ENCODE measurements at regions not wholly inside any gene's neighbourhood (a gene's known extent, or its start where the extent isn't known, plus 50 kb on each side); places are given as distances from the start of the nearest gene placed in this dataset.
"Not testable (repeated sequence)": the region's sequence is repeated elsewhere in the genome, so short reads cannot be mapped to it uniquely, and the experiment has no call there.

DNA sequence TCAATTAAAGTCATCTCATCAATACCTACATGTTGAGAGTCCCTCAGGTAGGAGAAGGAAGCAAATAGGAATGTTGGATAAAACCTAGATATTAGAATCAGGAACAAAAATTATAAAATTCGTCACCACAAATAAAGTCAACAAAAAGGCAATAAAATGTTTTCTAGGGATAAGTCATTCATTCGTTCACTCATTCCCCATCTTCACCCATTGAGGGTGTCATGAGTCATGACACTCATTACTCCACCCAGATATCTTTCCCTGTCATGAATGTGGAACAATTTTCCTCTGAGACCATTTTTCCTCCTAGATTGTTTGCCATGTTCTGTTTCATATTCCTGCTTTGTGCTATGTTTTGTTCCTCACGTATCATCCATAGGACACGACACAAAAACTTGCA is 50.9 kb upstream of the OLIG3 start:
- DNase-seq, result no peak

DNA sequence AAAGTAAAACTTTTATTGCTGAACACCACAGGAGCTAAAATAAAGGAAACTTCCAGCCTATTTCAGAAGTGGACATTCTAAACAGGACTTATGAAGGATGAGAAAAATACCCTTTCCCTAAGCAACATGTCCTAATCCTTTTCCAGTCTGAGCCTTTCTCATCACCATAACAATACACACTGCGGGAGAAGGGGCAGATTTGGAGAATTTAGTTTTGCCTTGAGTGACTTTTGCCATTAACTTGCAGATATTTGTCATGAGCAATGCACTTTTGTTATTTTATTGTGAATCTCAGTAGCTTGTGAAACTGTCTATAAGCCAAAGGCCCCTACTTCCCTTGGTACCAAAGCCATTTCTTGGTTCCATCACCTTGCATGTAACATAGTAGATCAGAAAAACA is 53.0 kb upstream of the OLIG3 start:
- no peak for DNase-seq

DNA sequence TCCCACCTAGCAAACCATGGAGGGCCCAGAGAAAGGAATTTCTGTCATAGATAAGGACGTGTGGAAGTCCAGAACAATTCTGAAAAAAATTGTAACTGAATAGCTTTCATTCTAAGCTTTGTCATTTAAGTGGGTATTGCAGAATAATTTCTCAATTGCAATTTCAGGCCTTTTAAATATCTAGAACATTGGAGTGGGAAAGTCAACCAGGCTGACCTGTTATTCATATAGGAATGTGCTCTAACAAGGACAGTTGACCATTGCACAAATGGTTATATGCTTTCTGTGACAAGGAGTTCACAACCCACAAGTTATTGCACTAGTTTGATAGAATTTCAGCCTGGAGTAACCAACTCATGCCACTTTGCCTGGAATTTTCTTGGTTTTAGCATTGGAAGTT is 53.4 kb upstream of the OLIG3 start:
- no peak for DNase-seq

DNA sequence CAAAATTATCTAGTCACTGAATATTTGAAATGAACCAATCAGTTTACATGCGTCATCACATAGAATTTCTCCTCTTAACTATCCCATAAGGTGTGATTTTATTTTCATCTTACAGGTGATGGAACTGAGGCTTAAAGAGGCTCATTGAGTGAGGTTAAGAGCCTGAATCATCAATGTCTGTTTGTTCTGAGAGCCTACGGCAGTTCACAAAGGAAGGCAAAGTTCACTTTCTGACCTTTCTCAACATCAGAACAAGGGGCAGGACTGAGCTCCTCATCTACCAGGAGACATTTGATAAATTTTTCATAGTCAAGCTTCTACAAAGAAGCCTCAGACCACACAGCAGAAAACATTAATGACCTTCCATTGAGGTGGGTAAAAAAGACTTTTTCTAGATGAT is 54.9 kb upstream of the OLIG3 start:
- no peak for DNase-seq

DNA sequence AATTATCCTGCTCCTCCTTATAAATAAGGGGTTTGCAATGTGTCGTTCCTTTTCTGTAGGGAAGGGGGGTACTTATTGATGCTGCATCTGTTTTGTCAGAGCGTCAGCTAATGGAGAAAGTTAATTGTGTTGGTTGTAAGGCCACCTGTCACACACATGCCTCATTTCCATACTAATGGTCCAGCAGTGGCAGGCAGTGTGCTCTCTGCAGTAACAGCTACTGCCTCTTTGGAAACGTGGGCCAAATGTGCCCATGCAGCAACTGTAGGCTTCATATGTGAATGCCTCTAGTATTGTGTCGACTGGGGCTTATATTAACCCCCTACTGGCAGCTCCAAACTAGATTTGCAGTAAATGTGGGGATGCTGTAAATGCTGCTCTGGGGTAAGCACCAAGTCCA is 56.3 kb upstream of the OLIG3 start:
- DNase-seq, result no peak

DNA sequence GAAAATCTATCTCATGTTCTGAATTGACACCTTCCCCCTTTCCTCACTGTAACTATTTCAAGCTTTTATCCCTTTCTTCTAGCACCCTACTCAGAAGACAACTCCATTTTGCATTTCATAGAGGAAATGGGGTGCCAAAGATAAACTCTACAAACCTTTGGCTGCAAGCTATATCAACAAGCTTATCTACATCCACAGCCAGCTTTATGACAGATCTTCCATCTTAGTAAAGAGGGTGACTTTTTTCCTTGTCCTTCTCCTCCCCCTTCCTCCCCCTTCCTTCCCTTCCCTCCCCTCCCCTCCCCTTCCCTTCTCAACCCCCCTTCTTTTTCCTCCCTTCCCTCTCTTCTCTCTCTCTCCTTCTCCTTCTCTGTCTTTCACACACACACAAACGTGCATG is 58.0 kb upstream of the OLIG3 start:
- no peak for DNase-seq

DNA sequence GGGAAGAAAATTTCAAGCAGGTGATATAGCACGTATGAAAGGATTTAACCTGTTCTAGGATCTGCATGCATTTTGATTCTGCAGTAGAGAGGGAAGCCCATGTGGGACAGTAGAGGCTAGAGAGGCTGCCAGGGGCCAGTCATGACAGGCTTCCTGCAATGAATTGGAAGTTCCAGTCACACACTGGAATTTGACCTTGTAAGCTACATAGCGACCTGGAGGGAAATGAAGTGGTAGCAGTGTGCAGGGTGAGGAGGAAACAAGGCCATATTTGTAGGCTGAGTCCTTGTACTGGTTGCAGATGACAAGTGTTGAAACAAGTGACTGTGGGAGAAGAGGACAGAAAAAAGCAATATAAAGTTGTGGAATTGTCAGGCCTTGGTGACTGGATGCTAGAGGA is 58.6 kb upstream of the OLIG3 start:
- DNase-seq, result no peak

DNA sequence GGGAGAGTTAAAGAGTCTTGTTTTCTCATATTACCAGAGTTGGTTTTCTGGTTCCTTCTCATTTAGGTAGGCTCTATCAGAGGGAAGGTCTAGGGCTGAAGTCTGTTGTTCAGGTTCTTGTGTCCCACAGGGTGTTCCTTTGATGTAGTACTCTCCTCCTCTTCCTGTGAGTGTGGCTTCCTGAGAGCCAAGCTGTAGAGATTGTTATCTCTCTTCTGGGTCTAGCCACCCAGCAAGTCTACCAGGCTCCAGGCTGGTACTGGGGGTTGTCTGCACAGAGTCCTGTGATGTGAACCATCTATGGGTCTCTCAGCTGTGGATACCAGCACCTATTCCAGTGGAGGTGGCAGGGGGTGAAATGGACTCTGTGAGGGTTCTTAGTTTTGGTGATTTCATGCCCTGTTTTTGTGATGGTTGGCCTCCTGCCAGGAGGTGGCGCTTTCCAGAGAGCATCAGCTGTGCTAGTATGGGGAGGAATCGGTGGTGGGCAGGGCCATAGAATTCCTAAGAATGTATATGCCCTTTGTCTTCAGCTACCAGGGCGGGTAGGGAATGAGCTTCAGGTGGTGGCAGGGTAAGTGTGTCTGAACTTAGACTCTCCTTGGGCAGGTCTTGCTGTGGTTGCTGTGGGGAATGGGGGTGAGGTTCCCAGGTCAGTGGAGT is 65.5 kb upstream of the OLIG3 start:
- DNase-seq, result peak in 1 of 2 donors; percentile 5

DNA sequence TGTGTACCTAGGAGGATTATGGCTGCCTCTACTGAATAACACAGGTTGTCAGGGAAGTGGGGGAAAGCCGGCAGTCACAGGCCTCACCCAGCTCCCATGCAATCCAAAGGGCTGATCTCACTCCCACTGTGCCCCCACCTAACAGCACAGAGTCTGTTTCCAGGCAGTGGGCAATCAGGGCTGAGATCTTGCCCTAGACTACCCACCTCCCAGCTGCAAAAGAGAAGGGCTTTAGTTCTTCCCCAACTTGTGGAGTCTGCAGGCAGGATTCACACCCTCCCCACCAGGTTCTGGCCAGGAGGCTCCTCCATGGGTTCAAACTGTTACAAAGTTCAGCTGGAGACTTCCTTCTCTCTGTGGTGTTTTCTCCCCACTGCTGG is 66.0 kb upstream of the OLIG3 start:
- no peak for DNase-seq

DNA sequence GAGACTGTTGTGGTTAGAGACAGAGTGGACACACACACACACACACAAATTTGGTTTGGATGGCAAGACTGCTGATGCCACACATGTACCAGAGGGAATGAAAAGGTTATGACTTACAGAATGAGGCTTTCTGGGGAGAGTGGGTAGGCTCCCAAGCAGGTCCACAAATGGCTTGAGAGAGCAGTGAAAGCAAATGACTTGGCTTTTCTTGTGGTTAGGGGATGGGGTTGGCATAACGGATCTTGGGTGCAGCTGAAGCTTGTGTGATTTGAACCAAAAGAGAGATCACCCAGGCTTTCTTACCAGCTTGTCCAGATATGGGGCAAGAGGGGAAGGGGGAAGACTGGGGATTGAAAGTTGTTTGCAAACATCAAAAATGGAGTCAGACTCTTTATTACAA is 73.9 kb upstream of the OLIG3 start:
- DNase-seq, result no peak

DNA sequence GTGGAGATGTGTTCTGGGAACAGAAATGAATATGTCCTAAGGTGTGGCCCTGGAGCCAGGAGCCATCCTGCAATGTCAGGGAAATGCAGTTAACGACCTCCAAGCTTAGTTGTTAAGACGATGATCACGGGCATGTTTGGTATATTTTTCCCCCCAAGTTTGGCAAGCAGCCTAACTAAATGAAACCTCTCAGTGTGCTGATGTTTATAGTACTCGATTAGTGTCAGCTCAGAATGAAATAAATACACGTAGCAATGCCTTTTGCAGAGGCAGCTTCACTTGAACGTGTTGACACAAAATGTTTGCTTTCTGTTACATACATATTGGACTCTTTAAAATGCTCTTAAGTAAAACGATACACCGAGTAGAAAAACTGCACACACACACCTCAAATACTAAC is 76.2 kb upstream of the OLIG3 start:
- no peak for DNase-seq

DNA sequence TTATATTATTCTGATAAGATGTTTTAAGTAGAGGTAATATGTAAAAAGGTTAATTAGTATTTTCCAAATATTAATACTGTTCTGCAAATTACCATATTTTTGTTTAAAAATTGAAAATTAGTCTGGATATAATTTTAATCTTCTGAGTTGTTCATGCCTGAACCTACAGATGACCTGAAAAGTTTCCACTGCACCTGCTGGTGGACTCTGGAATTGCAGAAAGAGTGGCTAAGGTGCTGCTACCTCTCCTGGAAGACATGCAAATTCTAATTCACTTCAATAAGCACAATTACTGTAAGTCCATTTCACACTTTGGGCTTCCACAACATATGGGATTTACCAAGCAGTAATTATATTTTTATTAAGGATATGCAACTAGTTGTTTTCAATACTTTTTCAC is 77.7 kb upstream of the OLIG3 start:
- peak; percentile 42 to 64 for DNase-seq

DNA sequence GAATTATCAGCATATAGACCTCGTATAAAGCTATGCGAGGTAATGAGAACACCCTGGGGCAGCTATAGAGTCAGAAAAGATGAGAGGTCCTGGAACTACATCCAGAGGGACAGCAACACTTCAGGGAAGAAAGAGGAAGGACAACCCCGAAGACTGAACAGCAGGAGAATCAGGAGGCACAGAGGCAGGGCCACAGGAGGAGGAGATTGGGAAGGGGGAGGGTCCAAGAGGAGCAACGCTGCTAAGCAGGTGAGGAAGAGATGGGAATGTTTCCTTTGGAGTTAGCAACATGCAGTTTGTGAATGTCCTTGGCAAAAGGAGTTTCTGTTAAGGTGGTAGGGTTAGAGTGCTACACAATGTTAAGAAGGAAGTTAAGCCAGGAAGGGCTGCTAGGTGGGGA is 79.5 kb upstream of the OLIG3 start:
- no peak for DNase-seq

DNA sequence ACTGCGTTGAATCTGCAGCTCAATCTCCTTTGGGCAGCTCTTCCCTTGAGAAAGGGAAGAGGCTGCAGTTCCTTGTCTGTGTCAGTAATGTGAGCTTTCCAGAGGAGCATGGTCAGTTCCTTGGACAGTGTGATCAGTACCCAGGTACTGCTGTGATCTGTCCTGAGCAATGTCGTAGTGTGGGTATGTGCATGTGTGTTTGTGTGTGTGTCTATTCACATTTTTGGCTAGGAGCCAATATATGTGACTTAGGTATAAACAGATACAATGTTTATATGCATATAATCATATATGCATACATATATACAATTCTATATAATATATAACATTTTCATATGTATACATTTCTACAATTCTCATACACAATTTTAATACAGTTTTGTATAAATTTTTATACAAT is 85.4 kb upstream of the OLIG3 start:
- no peak for DNase-seq

DNA sequence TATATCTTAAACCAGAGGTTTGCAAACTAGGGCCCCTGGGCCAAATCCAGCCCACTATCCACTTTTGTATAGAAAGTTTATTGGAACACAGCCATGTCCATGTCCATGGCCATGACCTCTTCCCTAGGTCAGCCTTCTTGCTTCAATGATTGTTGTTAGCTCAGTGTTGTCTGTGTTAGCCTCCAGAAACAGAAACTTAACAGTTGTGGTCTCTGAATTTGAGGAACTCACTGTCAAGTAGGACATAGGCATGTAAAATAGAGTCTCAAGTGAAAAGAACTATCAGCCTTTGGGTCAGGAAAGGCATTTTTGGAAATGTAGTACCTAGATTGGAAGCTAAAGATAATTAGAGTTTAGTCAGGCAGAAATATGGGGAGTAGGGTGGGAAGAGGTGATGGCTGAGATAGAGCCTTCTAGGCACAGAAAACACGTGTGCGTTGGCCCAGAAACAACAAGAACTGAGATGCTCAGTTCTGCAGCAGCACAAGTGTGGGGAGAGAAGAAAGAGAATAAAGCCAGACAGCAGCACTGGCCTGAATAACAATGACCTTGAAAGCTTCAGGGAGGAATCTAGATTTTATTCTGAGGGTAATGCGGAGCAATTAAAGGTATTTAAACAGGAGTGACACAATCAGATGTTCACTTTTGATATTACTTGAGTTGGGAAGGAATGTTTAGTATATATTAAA is 87.0 kb upstream of the OLIG3 start:
- DNase-seq, result no peak

DNA sequence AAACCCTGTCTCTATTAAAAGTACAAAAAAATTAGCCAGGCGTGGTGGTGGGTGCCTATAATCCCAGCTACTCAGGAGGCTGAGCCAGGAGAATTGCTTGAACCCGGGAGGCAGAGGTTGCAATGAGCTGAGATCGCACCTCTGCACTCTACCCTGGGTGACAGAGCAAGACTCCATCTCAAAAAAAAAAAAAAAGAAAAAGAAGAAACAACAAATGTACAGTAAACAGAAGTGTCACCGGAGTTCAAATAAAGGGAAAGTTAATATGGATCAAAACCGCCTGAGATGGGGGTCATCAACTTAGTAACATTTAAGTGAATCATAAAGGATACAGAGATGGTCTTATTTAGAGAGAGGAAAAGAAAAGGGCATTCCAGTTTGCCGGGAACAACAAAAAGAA is 89.3 kb upstream of the OLIG3 start:
- DNase-seq, result not testable (repeated sequence)

DNA sequence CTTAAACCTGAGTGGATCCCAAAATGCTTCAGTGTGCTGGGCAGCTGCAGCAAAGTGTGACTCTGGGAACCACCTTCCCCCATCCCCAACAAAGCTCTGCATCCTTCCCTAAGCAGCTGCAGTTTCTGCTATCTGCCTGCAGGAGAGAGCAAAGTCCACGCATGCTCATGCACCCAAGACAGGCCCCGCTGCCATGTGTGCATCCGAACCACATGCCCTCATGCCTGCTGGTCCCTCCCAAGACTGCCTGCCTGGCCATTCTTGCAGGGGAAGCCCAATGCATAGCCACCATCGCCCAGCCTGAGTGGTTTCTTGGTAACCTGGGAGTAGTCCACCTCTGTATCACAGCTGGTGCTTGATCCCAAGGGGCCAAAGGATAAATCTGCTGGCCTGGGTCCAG is 94.3 kb upstream of the OLIG3 start:
- DNase-seq, result no peak

DNA sequence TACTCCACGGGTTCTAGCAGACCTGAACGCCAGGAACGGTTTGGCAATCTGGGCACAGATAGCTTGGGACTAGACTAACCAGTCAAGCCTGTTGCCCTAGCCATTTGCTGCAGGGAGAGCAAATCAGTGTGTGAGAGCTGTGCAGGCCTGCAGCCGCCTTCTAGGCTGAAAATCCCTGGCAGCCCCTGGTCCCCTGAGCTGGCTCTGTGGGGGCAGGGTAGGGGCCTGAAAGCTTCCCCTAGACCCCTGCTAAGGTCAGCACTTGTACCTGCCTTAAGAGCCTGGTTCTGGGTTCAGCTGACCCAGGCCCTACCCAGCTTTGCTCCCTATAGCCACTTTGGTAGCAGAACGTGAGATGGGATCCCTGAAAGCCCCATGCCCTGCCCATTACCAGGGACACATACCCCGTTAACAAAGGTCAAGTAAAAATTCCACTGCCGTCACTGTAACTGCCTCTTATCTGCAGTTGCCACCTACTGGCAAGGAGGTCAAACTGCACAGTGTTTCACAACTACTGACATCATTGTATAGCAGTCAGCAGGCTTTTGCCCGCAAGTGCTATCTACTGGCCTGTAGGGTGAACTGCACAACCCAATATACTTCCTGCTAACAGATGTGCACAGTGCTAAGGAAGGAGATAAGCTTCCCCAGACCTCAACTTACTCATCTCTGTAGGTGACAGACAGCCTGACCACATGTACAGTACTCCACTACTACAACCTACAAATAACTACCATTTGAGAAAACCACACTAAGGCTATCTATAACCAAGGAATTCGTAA is 95.1 kb upstream of the OLIG3 start:
- peak; percentile 21 to 42 for DNase-seq

DNA sequence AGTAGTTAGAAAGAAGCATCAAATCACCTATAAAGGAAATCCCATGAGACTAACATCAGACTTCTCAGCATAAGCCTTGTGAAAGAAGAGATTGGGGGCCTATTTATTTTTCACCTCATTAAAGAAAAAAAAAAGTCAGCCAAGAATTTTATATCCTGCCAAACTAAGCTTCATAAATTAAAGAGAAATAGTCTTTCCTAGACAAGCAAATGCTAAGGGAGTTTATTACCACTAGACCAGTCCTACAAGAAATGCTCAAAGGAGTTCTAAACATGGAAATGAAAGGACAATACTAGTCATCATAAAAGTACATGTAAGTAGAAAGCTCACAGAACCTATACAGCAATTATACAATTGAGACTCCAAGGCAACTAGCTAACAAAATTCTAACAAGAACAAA is 96.5 kb upstream of the OLIG3 start:
- DNase-seq, result no peak

DNA sequence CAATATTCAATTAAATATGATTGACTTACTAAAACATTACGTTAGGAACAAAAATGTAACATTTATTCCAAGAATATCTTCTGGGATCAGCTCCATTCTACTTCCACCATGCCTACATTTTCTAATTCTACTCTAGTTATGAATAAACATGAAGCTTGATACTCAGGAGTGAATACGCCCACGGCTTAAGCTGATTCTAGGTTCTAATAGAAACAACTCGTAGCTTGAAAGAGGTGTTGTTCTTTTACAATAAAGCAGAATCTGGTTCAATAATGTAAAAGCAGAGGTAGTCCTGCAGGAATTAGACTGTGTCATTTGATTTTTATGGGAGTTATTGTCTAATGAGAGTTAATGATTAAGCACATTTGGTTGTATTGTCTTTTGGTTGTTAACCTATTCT is 107.3 kb upstream of the OLIG3 start:
- DNase-seq, result no peak

DNA sequence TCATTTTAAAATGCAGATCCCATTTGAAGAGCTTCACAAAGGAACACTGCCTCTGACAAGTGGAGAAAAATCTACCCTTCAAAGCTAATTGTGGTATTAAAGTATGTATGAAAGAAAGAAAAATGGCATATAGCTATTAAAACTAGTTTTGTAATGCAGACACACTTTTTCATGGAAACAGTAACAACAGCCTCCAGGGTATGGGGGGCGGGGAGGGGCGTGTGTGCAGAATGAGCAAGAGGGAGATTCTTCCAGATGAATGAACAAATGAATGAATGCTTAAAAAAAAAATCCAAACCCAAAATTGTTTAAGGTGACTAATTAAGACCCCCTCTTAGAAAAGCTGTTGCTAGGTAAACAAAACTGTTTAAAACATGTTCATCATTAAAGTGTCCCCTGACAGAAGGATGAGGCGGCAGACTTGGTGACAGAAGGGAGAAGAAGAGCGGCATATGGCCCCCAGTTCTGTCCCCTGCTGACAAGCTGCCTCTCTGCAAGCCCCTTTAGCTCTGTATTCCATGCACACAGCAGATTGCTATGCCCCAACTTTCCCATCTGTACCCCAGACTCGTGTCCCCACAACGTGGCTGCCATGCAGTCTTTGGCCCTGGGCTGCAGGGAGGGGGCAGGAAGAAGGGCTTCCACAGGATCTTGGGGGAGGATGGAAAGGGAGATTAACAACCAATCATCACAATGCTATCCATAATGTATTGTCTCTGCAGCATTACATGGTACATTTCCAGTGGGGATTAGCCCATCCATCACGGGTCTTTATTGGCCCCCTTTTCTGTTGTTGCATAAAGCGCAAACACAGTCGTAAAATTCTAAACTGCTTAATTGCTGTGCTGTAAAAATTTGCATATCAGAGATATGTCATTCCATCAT is 108.4 kb upstream of the OLIG3 start:
- no peak for DNase-seq

DNA sequence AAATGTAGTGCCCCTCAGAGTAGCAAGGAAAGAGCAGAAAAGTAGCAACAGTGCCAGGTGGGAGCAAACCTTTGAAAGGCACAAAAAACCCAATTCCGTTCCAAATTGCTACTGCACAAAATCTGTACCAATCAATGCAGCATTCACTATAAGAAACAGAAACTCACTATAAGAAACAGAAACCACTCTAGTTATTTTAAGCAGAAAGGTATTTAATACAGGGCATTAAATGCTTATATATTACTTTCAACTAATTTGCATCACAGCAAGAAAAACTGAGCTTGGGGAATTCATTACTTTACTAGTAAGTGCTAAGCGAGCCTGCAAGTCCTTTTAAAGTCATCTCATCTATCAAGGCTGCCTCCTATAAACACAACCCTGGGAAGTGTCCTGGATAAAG is 116.5 kb upstream of the OLIG3 start:
- DNase-seq, result no peak

DNA sequence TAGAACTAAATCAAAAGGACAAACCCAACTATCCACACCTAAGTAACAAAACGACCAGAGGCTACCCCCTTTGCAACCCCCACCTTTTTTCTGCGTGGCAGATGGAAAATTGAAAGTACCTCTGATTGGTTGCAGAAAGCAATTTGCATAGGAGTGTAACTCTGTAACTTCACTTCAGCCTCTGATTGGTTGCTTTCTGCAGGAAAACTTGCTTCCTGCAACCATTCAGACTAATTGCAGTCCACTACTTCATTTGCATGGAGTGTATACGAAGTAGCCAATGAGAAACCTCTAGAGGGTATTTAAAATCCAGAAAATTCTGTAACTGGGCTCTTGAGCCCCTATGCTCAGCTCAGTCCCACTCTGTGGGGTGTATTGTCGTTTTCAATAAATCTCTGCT is 129.1 kb upstream of the OLIG3 start:
- no peak for DNase-seq

Data from activated CD4-positive, alpha-beta T cell treated with anti-CD3 and anti-CD28 coated beads for 4 hours (primary cell).